ENCODE measurements at regions not wholly inside any gene's neighbourhood (a gene's known extent, or its start where the extent isn't known, plus 50 kb on each side); places are given as distances from the start of the nearest gene placed in this dataset.

DNA sequence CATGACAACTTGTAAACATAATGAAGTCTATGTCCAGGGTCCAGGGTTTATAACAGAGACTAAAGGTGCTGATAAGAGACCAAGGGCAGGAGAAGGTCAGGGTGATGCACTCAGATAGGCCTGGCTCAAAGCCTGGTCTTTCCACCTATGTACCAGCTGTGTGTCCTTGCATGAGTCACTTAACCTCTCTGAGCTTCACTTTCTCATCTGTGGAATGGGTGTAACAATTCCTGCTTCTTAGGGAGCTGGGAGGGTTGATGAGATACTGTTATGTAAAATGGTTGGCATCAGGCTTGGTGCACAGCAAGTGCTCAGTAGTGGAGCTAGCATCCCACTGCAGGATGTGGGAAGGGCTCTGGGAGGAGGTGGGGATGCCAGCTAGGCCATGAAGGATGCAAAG lies 143.7 kb upstream of the CSF3R start:
- no peak for TF ChIP-seq CTCF (IDR thresholded peaks at IDR 0.05)
- no peak for TF ChIP-seq POLR2A (IDR thresholded peaks at IDR 0.05)

Data from testis (tissue), 2 donors.